Aorta (tissue), 5 donors: ENCODE measurements at regions not wholly inside any gene's neighbourhood (a gene's known extent, or its start where the extent isn't known, plus 50 kb on each side); places are given as distances from the start of the nearest gene placed in this dataset.
"Not testable (repeated sequence)": the region's sequence is repeated elsewhere in the genome, so short reads cannot be mapped to it uniquely, and the experiment has no call there.

Source experiments
- ATAC-seq: fragments of 200-7000 bp; cut with Tn5 transposase; one replicate; pipeline ENCODE4 v1.9.1; 2022; ENCODE audit warnings: moderate library complexity; ENCODE audit not compliant: low FRiP score
- DNase-seq, 2 donors: peaks; one replicate each; pipeline ENCODE4 v3.0.0-alpha.2; 2020
- H3K27ac ChIP-seq, 2 donors: one replicate each; pipeline ENCODE4 v1.5.1; 2013; ENCODE audit warnings: low read length in 2 of 2, mild to moderate bottlenecking in 2 of 2, moderate library complexity in 2 of 2, control low read depth in 1 of 2, inconsistent platforms in 1 of 2, low read depth in 1 of 2
- H3K27me3 ChIP-seq, 2 donors: one replicate each; pipeline ENCODE4 v1.6.1; 2013; ENCODE audit warnings: control low read depth in 1 of 2, low read length in 1 of 2, mild to moderate bottlenecking in 1 of 2, moderate library complexity in 1 of 2; ENCODE audit not compliant: insufficient read depth in 2 of 2, control insufficient read depth in 1 of 2
- H3K36me3 ChIP-seq, 2 donors: one replicate each; pipeline ENCODE4 v1.6.1; 2013; ENCODE audit warnings: control low read depth in 1 of 2, low read length in 1 of 2, mild to moderate bottlenecking in 1 of 2; ENCODE audit not compliant: insufficient read depth in 2 of 2, control insufficient read depth in 1 of 2
- H3K4me1 ChIP-seq, 2 donors: one replicate each; pipeline ENCODE4 v1.6.1; 2013; ENCODE audit warnings: low read length in 2 of 2, control low read depth in 1 of 2, mild to moderate bottlenecking in 1 of 2, moderate library complexity in 1 of 2; ENCODE audit not compliant: insufficient read depth in 2 of 2, control insufficient read depth in 1 of 2
- H3K4me3 ChIP-seq, 2 donors: one replicate each; pipeline ENCODE4 v1.5.1; 2013; ENCODE audit warnings: low read length in 2 of 2, control low read depth in 1 of 2, mild to moderate bottlenecking in 1 of 2
- H3K9me3 ChIP-seq: one replicate; pipeline ENCODE4 v1.6.1; 2013; ENCODE audit warnings: mild to moderate bottlenecking, low read length; ENCODE audit not compliant: control insufficient read depth
- WGBS, 2 donors: extraction: QIAGEN DNeasy Blood & Tissue Kit; methylation state at CpG; one replicate each; pipeline ENCODE4 v1.1.7; 2013; 5-methylcytosine and 5-hydroxymethylcytosine counted together
- intact Hi-C, 2 donors: fragments of 100-400 bp; cut with DNase I; formaldehyde crosslinking; loops; one replicate each; pipeline versions ENCODE4 v1.14.2 to v1.15.0; 2022
- donor health status: healthy with polysubstance abuse.
- donor health status: Bipolar disorder and iron deficiency.
- donor health status: DM: no; HTN: no; CAD: no.
- donor health status: DM: no; HTN: no; CAD: no.
- donor health status: DM: yes; HTN: yes; CAD: no.

GRCh38 chr2:111373060-111373459, 252.3 kb downstream of the BCL2L11 start:
- H3K9me3 ChIP-seq, H3K36me3 ChIP-seq, H3K4me1 ChIP-seq, ATAC-seq, DNase-seq, intact Hi-C loops, H3K4me3 ChIP-seq, H3K27ac ChIP-seq, H3K27me3 ChIP-seq: not testable (repeated sequence)
- WGBS, 2 donors: no CpG with 5 or more reads among the region's 2 CpGs

- WGBS, 2 donors: 95% methylated on average over 5 of the region's 5 CpGs
- H3K9me3 ChIP-seq, H3K27me3 ChIP-seq, H3K4me3 ChIP-seq, H3K27ac ChIP-seq, DNase-seq, intact Hi-C loops, H3K4me1 ChIP-seq, H3K36me3 ChIP-seq, ATAC-seq: not testable (repeated sequence)
Observed at GRCh38 chr2:111373989-111374388, 253.3 kb downstream of the BCL2L11 start.

- H3K9me3 ChIP-seq, H3K4me1 ChIP-seq, H3K4me3 ChIP-seq, H3K27me3 ChIP-seq, H3K27ac ChIP-seq, intact Hi-C loops, ATAC-seq, H3K36me3 ChIP-seq, DNase-seq: not testable (repeated sequence)
- WGBS, 2 donors: 97% methylated on average over 2 of the region's 3 CpGs
Observed at GRCh38 chr2:111374734-111375133, 254.0 kb downstream of the BCL2L11 start.

- H3K4me1 ChIP-seq, ATAC-seq, H3K36me3 ChIP-seq, H3K4me3 ChIP-seq, H3K27me3 ChIP-seq, H3K9me3 ChIP-seq, DNase-seq, H3K27ac ChIP-seq, intact Hi-C loops: not testable (repeated sequence)
- 92 to 96% methylated on average over 7 to 8 of the region's 8 CpGs for WGBS, 2 donors
Observed at GRCh38 chr2:111375320-111375883, 254.7 kb downstream of the BCL2L11 start.

GRCh38 chr2:111376272-111376970, 255.7 kb downstream of the BCL2L11 start:
- H3K27me3 ChIP-seq, ATAC-seq, H3K36me3 ChIP-seq, H3K9me3 ChIP-seq, intact Hi-C loops, H3K4me1 ChIP-seq, H3K27ac ChIP-seq, H3K4me3 ChIP-seq: not testable (repeated sequence)
- WGBS, 2 donors: 82 to 88% methylated on average over 3 of the region's 9 CpGs
- peak in 1 of 2 donors; percentile 16 for DNase-seq

- 5 to 11% methylated on average over 5 of the region's 7 CpGs for WGBS, 2 donors
- H3K4me3 ChIP-seq, DNase-seq, H3K27me3 ChIP-seq, ATAC-seq, H3K4me1 ChIP-seq, intact Hi-C loops, H3K36me3 ChIP-seq, H3K27ac ChIP-seq, H3K9me3 ChIP-seq: not testable (repeated sequence)
Observed at GRCh38 chr2:111376971-111377352, 256.2 kb downstream of the BCL2L11 start.

- ATAC-seq, DNase-seq, H3K4me3 ChIP-seq, H3K27me3 ChIP-seq, H3K27ac ChIP-seq, H3K9me3 ChIP-seq, intact Hi-C loops, H3K36me3 ChIP-seq, H3K4me1 ChIP-seq: not testable (repeated sequence)
- WGBS, 2 donors: 49 to 66% methylated on average over 4 to 5 of the region's 13 CpGs
Observed at GRCh38 chr2:111377386-111377959, 256.8 kb downstream of the BCL2L11 start.

GRCh38 chr2:111378348-111378747, 257.6 kb downstream of the BCL2L11 start:
- not testable (repeated sequence) for H3K4me3 ChIP-seq, ATAC-seq

More at GRCh38 chr2:111378348-111378747, 257.6 kb downstream of the BCL2L11 start:
- H3K27ac ChIP-seq, H3K9me3 ChIP-seq, DNase-seq, H3K27me3 ChIP-seq, intact Hi-C loops, H3K4me1 ChIP-seq, H3K36me3 ChIP-seq: not testable (repeated sequence)
- WGBS, 2 donors: no CpG with 5 or more reads among the region's 3 CpGs
